ENCODE measurements at regions not wholly inside any gene's neighbourhood (a gene's known extent, or its start where the extent isn't known, plus 50 kb on each side); places are given as distances from the start of the nearest gene placed in this dataset.

GRCh38 chr5:89286320-89286719, 403.3 kb upstream of the MEF2C start:
- no peak overlapping the region for H3K4me3 ChIP-seq
- 93 to 95% methylated on average over 3 of the region's 3 CpGs for WGBS, 2 donors
- TF ChIP-seq POLR2A (IDR thresholded peaks at IDR 0.05), result no peak
- no peak for TF ChIP-seq CTCF (IDR thresholded peaks at IDR 0.05)
- no peak overlapping the region for H3K27ac ChIP-seq
- H3K27me3 ChIP-seq, result no peaks in the 10 kb centered on the region
- H3K4me1 ChIP-seq, result no peaks in the 10 kb centered on the region
- intact Hi-C loops (cut with DNase I), result no loop called here
- H3K36me3 ChIP-seq, result no peaks in the 10 kb centered on the region
- no peaks in the 10 kb centered on the region for H3K9me3 ChIP-seq
- no peak for DNase-seq

- H3K36me3 ChIP-seq, result no peaks in the 10 kb centered on the region
- intact Hi-C loops (cut with DNase I), result no loop called here
- no peaks in the 10 kb centered on the region for H3K9me3 ChIP-seq
- no peaks in the 10 kb centered on the region for H3K27me3 ChIP-seq
- H3K4me1 ChIP-seq, result no peaks in the 10 kb centered on the region
- no peak overlapping the region for H3K4me3 ChIP-seq
- WGBS, 2 donors, result 84 to 90% methylated on average over 3 of the region's 3 CpGs
- TF ChIP-seq CTCF (IDR thresholded peaks at IDR 0.05), result no peak
- TF ChIP-seq POLR2A (IDR thresholded peaks at IDR 0.05), result no peak
- no peak for DNase-seq
- H3K27ac ChIP-seq, result no peak overlapping the region
These were observed 400.9 kb upstream of the MEF2C start for GRCh38 chr5:89283728-89284493.

GRCh38 chr5:89282554-89283510, 399.8 kb upstream of the MEF2C start:
- Histone ChIP-seq H3K27me3 (no peaks in the 10 kb centered on the region), H3K27ac (no peak overlapping the region), H3K36me3 (no peaks in the 10 kb centered on the region), H3K4me3 (no peak overlapping the region), H3K9me3 (no peaks in the 10 kb centered on the region), H3K4me1 (no peaks in the 10 kb centered on the region)
- intact Hi-C loops (cut with DNase I), result no loop called here
- TF ChIP-seq POLR2A (IDR thresholded peaks at IDR 0.05) (no peak), CTCF (IDR thresholded peaks at IDR 0.05) (no peak)
- WGBS, 2 donors, result 71 to 80% methylated on average over 3 of the region's 3 CpGs
- DNase-seq, result no peak

DNA sequence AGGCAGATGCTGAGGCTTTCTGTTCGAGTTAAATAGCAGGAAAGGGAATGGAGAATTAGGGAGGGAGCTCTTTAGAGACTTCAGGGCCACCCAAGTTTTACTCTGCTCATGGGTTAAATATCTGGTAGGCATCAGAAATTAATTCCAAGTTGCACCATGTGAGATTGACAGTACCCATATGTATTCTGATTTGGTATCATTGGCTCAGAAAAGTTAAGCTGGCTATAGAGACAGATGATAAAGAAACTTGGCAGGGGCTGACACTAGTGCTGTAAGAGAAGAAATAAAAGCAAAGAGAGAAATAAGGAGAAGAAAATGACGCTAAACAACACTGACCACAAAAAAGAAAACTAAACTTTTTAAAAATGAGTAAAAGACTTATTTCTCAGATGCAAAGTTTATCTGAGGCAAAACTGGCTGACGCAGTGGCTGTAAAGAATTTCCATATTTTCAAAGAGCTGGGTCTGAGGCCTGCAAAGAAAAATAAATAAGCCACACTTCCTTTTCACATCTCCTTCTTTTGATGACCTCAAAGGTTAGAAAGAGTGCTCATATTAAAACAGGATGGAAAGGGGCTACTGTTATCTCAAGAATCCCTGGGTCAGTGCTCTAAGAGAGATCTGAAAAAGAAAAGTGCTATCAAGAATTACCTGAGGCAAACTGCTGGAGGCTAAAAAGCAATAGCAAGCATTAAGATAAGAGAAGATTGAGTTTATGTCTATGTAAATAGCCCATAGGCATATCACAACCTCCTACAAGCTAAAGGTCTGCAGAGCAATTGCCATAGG, 399.0 kb upstream of the MEF2C start:
- Histone ChIP-seq H3K9me3 (no peaks in the 10 kb centered on the region), H3K4me3 (no peak overlapping the region), H3K4me1 (no peaks in the 10 kb centered on the region), H3K36me3 (no peaks in the 10 kb centered on the region), H3K27ac (no peak overlapping the region), H3K27me3 (no peaks in the 10 kb centered on the region)
- intact Hi-C loops (cut with DNase I), result no loop called here
- DNase-seq, result no peak
- 60 to 64% methylated on average over 3 of the region's 3 CpGs for WGBS, 2 donors
- TF ChIP-seq CTCF (IDR thresholded peaks at IDR 0.05) (no peak), POLR2A (IDR thresholded peaks at IDR 0.05) (no peak)
